ENCODE measurements at regions not wholly inside any gene's neighbourhood (a gene's known extent, or its start where the extent isn't known, plus 50 kb on each side); places are given as distances from the start of the nearest gene placed in this dataset.

- 65 to 76% methylated on average over 4 to 5 of the region's 5 CpGs for WGBS, 2 donors
- Histone ChIP-seq H3K27me3 (ENCODE audit: control insufficient read depth in 1 of 2, insufficient read depth in 2 of 2, low read length in 1 of 2) (no peaks in the 10 kb centered on the region), H3K9me3 (ENCODE audit: control insufficient read depth, low read length) (no peaks in the 10 kb centered on the region), H3K4me3 (ENCODE audit: low read length in 2 of 2) (no peak overlapping the region), H3K27ac (ENCODE audit: low read depth in 1 of 2, low read length in 2 of 2) (no peak overlapping the region), H3K36me3 (ENCODE audit: control insufficient read depth in 1 of 2, insufficient read depth in 2 of 2, low read length in 1 of 2) (no peaks in the 10 kb centered on the region), H3K4me1 (ENCODE audit: control insufficient read depth in 1 of 2, insufficient read depth in 2 of 2, low read length in 2 of 2) (no peaks in the 10 kb centered on the region)
- DNase-seq: no peak
- peak; percentile 9 for ATAC-seq (ENCODE audit: low FRiP score)
- intact Hi-C loops (cut with DNase I): no loop called here
These were observed 174.3 kb downstream of the SMAD6 start for GRCh38 chr15:66876421-66876730.

- ATAC-seq (ENCODE audit: low FRiP score) (no peak), DNase-seq (no peak)
- Histone ChIP-seq H3K4me1 (ENCODE audit: control insufficient read depth in 1 of 2, insufficient read depth in 2 of 2, low read length in 2 of 2) (no peaks in the 10 kb centered on the region), H3K27me3 (ENCODE audit: control insufficient read depth in 1 of 2, insufficient read depth in 2 of 2, low read length in 1 of 2) (no peaks in the 10 kb centered on the region), H3K27ac (ENCODE audit: low read depth in 1 of 2, low read length in 2 of 2) (no peak overlapping the region), H3K36me3 (ENCODE audit: control insufficient read depth in 1 of 2, insufficient read depth in 2 of 2, low read length in 1 of 2) (no peaks in the 10 kb centered on the region), H3K9me3 (ENCODE audit: control insufficient read depth, low read length) (no peaks in the 10 kb centered on the region), H3K4me3 (ENCODE audit: low read length in 2 of 2) (no peak overlapping the region)
- intact Hi-C loops (cut with DNase I): no loop called here
- 90 to 94% methylated on average over 20 of the region's 20 CpGs for WGBS, 2 donors
These were observed 174.9 kb downstream of the SMAD6 start for GRCh38 chr15:66876731-66877476.

GRCh38 chr15:66877477-66878271, 175.6 kb downstream of the SMAD6 start:
- ATAC-seq (ENCODE audit: low FRiP score): no peak
- H3K27ac ChIP-seq (ENCODE audit: low read depth in 1 of 2, low read length in 2 of 2): no peak overlapping the region

GRCh38 chr15:66878761-66879160, 176.7 kb downstream of the SMAD6 start:
- H3K27me3 ChIP-seq (ENCODE audit: control insufficient read depth in 1 of 2, insufficient read depth in 2 of 2, low read length in 1 of 2): no peaks in the 10 kb centered on the region
- ATAC-seq (ENCODE audit: low FRiP score) (no peak), DNase-seq (no peak)
- H3K36me3 ChIP-seq (ENCODE audit: control insufficient read depth in 1 of 2, insufficient read depth in 2 of 2, low read length in 1 of 2): no peaks in the 10 kb centered on the region
- intact Hi-C loops (cut with DNase I): no loop called here
- H3K27ac ChIP-seq (ENCODE audit: low read depth in 1 of 2, low read length in 2 of 2): no peak overlapping the region
- WGBS, 2 donors: 94% methylated on average over 4 of the region's 4 CpGs
- no peaks in the 10 kb centered on the region for H3K4me1 ChIP-seq (ENCODE audit: control insufficient read depth in 1 of 2, insufficient read depth in 2 of 2, low read length in 2 of 2)
- no peaks in the 10 kb centered on the region for H3K9me3 ChIP-seq (ENCODE audit: control insufficient read depth, low read length)
- H3K4me3 ChIP-seq (ENCODE audit: low read length in 2 of 2): no peak overlapping the region

More at GRCh38 chr15:66877477-66878271, 175.6 kb downstream of the SMAD6 start:
- no peak for DNase-seq
- H3K4me3 ChIP-seq (ENCODE audit: low read length in 2 of 2): no peak overlapping the region
- intact Hi-C loops (cut with DNase I): no loop called here
- H3K4me1 ChIP-seq (ENCODE audit: control insufficient read depth in 1 of 2, insufficient read depth in 2 of 2, low read length in 2 of 2): no peaks in the 10 kb centered on the region
- WGBS, 2 donors: 43 to 60% methylated on average over 7 to 9 of the region's 9 CpGs
- H3K9me3 ChIP-seq (ENCODE audit: control insufficient read depth, low read length): no peaks in the 10 kb centered on the region
- H3K27me3 ChIP-seq (ENCODE audit: control insufficient read depth in 1 of 2, insufficient read depth in 2 of 2, low read length in 1 of 2): no peaks in the 10 kb centered on the region
- no peaks in the 10 kb centered on the region for H3K36me3 ChIP-seq (ENCODE audit: control insufficient read depth in 1 of 2, insufficient read depth in 2 of 2, low read length in 1 of 2)

GRCh38 chr15:66879531-66880368, 177.7 kb downstream of the SMAD6 start:
- intact Hi-C loops (cut with DNase I): loop anchor here in 1 of 2 donors (5.0 kb wide), 1 partner anchor 32 kb away; no protein-coding TSS in a partner anchor
- Histone ChIP-seq H3K36me3 (ENCODE audit: control insufficient read depth in 1 of 2, insufficient read depth in 2 of 2, low read length in 1 of 2) (no peaks in the 10 kb centered on the region), H3K4me3 (ENCODE audit: low read length in 2 of 2) (no peak overlapping the region), H3K27ac (ENCODE audit: low read depth in 1 of 2, low read length in 2 of 2) (no peak overlapping the region), H3K4me1 (ENCODE audit: control insufficient read depth in 1 of 2, insufficient read depth in 2 of 2, low read length in 2 of 2) (no peaks in the 10 kb centered on the region), H3K9me3 (ENCODE audit: control insufficient read depth, low read length) (no peaks in the 10 kb centered on the region), H3K27me3 (ENCODE audit: control insufficient read depth in 1 of 2, insufficient read depth in 2 of 2, low read length in 1 of 2) (no peaks in the 10 kb centered on the region)
- no peak for DNase-seq
- WGBS, 2 donors: 79 to 91% methylated on average over 8 of the region's 8 CpGs
- ATAC-seq (ENCODE audit: low FRiP score): no peak

- DNase-seq (no peak), ATAC-seq (ENCODE audit: low FRiP score) (no peak)
- no peaks in the 10 kb centered on the region for H3K36me3 ChIP-seq (ENCODE audit: control insufficient read depth in 1 of 2, insufficient read depth in 2 of 2, low read length in 1 of 2)
- H3K4me1 ChIP-seq (ENCODE audit: control insufficient read depth in 1 of 2, insufficient read depth in 2 of 2, low read length in 2 of 2): no peaks in the 10 kb centered on the region
- H3K9me3 ChIP-seq (ENCODE audit: control insufficient read depth, low read length): no peaks in the 10 kb centered on the region
- no peak overlapping the region for H3K4me3 ChIP-seq (ENCODE audit: low read length in 2 of 2)
- 95 to 96% methylated on average over 11 of the region's 11 CpGs for WGBS, 2 donors
- intact Hi-C loops (cut with DNase I): loop anchor here in 1 of 2 donors (5.0 kb wide), 1 partner anchor 33 kb away; no protein-coding TSS in a partner anchor
- H3K27me3 ChIP-seq (ENCODE audit: control insufficient read depth in 1 of 2, insufficient read depth in 2 of 2, low read length in 1 of 2): no peaks in the 10 kb centered on the region
- H3K27ac ChIP-seq (ENCODE audit: low read depth in 1 of 2, low read length in 2 of 2): no peak overlapping the region
These were observed 178.5 kb downstream of the SMAD6 start for GRCh38 chr15:66880380-66881155.

- Histone ChIP-seq H3K4me1 (ENCODE audit: control insufficient read depth in 1 of 2, insufficient read depth in 2 of 2, low read length in 2 of 2) (no peaks in the 10 kb centered on the region), H3K27ac (ENCODE audit: low read depth in 1 of 2, low read length in 2 of 2) (peak overlapping the region in 1 of 2 donors; percentile 10), H3K36me3 (ENCODE audit: control insufficient read depth in 1 of 2, insufficient read depth in 2 of 2, low read length in 1 of 2) (no peaks in the 10 kb centered on the region), H3K4me3 (ENCODE audit: low read length in 2 of 2) (no peak overlapping the region), H3K27me3 (ENCODE audit: control insufficient read depth in 1 of 2, insufficient read depth in 2 of 2, low read length in 1 of 2) (no peaks in the 10 kb centered on the region), H3K9me3 (ENCODE audit: control insufficient read depth, low read length) (no peaks in the 10 kb centered on the region)
- DNase-seq (no peak), ATAC-seq (ENCODE audit: low FRiP score) (no peak)
- 94 to 97% methylated on average over 12 of the region's 12 CpGs for WGBS, 2 donors
- intact Hi-C loops (cut with DNase I): loop anchor here in 1 of 2 donors (5.0 kb wide), 1 partner anchor 34 kb away; no protein-coding TSS in a partner anchor
These were observed 179.3 kb downstream of the SMAD6 start for GRCh38 chr15:66881173-66881905.

Data from aorta (tissue), 5 donors.